ENCODE measurements at regions not wholly inside any gene's neighbourhood (a gene's known extent, or its start where the extent isn't known, plus 50 kb on each side); places are given as distances from the start of the nearest gene placed in this dataset.

- TF ChIP-seq NCOA1 (CRISPR knock-in tag; IDR thresholded peaks at IDR 0.05) = no peak
- no peak for TF ChIP-seq ZNF318 (CRISPR knock-in tag; IDR thresholded peaks at IDR 0.05)
- TF ChIP-seq FOXO4 (CRISPR knock-in tag; conservative IDR thresholded peaks at IDR 0.05) = no peak
- TF ChIP-seq POLR2AphosphoS5 (IDR thresholded peaks at IDR 0.05; ENCODE audit: low read depth, low read length) = no peak
- no peak; the same call in 1 of the 2 replicates for TF ChIP-seq NR2F2 (IDR thresholded peaks at IDR 0.05; ENCODE audit: borderline replicate concordance, low read depth)
- no peak for TF ChIP-seq NFRKB (IDR thresholded peaks at IDR 0.05)
- TF ChIP-seq CHCHD3 (CRISPR knock-in tag; IDR thresholded peaks at IDR 0.05) = no peak
- TF ChIP-seq ZNF343 (CRISPR knock-in tag; IDR thresholded peaks at IDR 0.05) = no peak
- TF ChIP-seq ZBED4 (CRISPR knock-in tag; IDR thresholded peaks at IDR 0.05; ENCODE audit: borderline replicate concordance) = no peak
- no peak for TF ChIP-seq ARNT (IDR thresholded peaks at IDR 0.05)
Measured at GRCh38 chr6:43900916-43901732, 131.1 kb downstream of the VEGFA start (continued).
